HPDE6-E6E7 (cell line): ENCODE measurements at regions not wholly inside any gene's neighbourhood (a gene's known extent, or its start where the extent isn't known, plus 50 kb on each side); places are given as distances from the start of the nearest gene placed in this dataset.
A peak's percentile ranks its signal among the peaks of the same experiment; 100 is the strongest.
"Not testable (repeated sequence)": the region's sequence is repeated elsewhere in the genome, so short reads cannot be mapped to it uniquely, and the experiment has no call there.

Experiments used
- DNase-seq: peaks from one replicate; pipeline ENCODE4 v3.0.0; 2011; ENCODE audit warnings: missing footprints; ENCODE audit errors: extremely low spot score

- no peak for DNase-seq
Observed at GRCh38 chr3:87101861-87102625, 111.1 kb upstream of the VGLL3 start.

- DNase-seq, result not testable (repeated sequence)
Observed at GRCh38 chr3:87097733-87098132, 106.8 kb upstream of the VGLL3 start.

GRCh38 chr3:87090631-87091030 is 99.7 kb upstream of the VGLL3 start:
- no peak for DNase-seq

GRCh38 chr3:87088993-87089841 is 98.3 kb upstream of the VGLL3 start:
- no peak for DNase-seq

GRCh38 chr3:87088430-87088992 is 97.6 kb upstream of the VGLL3 start:
- DNase-seq, result no peak

- DNase-seq, result no peak
Observed at GRCh38 chr3:87084868-87085267, 93.9 kb upstream of the VGLL3 start.

GRCh38 chr3:87082796-87083440 is 92.0 kb upstream of the VGLL3 start:
- DNase-seq, result peak; percentile 42

GRCh38 chr3:87077355-87077754 is 86.4 kb upstream of the VGLL3 start:
- no peak for DNase-seq

- peak; percentile 36 for DNase-seq
Observed at GRCh38 chr3:87076946-87077345, 86.0 kb upstream of the VGLL3 start.

GRCh38 chr3:87073496-87074145 is 82.7 kb upstream of the VGLL3 start:
- DNase-seq, result no peak

GRCh38 chr3:87072446-87072845 is 81.5 kb upstream of the VGLL3 start:
- DNase-seq, result no peak

- DNase-seq, result no peak
Observed at GRCh38 chr3:87069971-87070370, 79.0 kb upstream of the VGLL3 start.

GRCh38 chr3:87069021-87069420 is 78.1 kb upstream of the VGLL3 start:
- no peak for DNase-seq

- DNase-seq, result no peak
Observed at GRCh38 chr3:87062685-87063084, 71.7 kb upstream of the VGLL3 start.

GRCh38 chr3:87057474-87057873 is 66.5 kb upstream of the VGLL3 start:
- no peak for DNase-seq

GRCh38 chr3:87053553-87053952 is 62.6 kb upstream of the VGLL3 start:
- no peak for DNase-seq

- DNase-seq, result no peak
Observed at GRCh38 chr3:87052499-87053260, 61.7 kb upstream of the VGLL3 start.

GRCh38 chr3:87047852-87048251 is 56.9 kb upstream of the VGLL3 start:
- DNase-seq, result no peak

GRCh38 chr3:87046241-87046640 is 55.3 kb upstream of the VGLL3 start:
- no peak for DNase-seq

GRCh38 chr3:87045473-87045872 is 54.5 kb upstream of the VGLL3 start:
- no peak for DNase-seq

GRCh38 chr3:87044846-87045245 is 53.9 kb upstream of the VGLL3 start:
- no peak for DNase-seq
